Spinal cord (tissue), 9 donors: ENCODE measurements at regions not wholly inside any gene's neighbourhood (a gene's known extent, or its start where the extent isn't known, plus 50 kb on each side); places are given as distances from the start of the nearest gene placed in this dataset.

ENCODE experiments used
- DNase-seq, 6 donors: peaks; one replicate each; pipeline versions ENCODE4 v3.0.0 to v3.0.0-alpha.2; 2013 to 2015; ENCODE audit warnings: low spot score in 6 of 6, low read depth in 4 of 6
- H3K27ac ChIP-seq: one replicate; pipeline ENCODE4 v1.5.1; 2013; ENCODE audit warnings: low read depth, low read length, control low read depth
- H3K27me3 ChIP-seq: one replicate; pipeline ENCODE4 v1.6.1; 2013; ENCODE audit warnings: low read length; ENCODE audit not compliant: control insufficient read depth, insufficient read depth
- H3K36me3 ChIP-seq: one replicate; pipeline ENCODE4 v1.6.1; 2013; ENCODE audit warnings: low read length; ENCODE audit not compliant: control insufficient read depth, insufficient read depth
- H3K4me1 ChIP-seq: one replicate; pipeline ENCODE4 v1.6.1; 2013; ENCODE audit warnings: low read length; ENCODE audit not compliant: control insufficient read depth, insufficient read depth
- H3K4me3 ChIP-seq: one replicate; pipeline ENCODE4 v1.5.1; 2013; ENCODE audit warnings: low read depth, low read length, control low read depth
- H3K9me3 ChIP-seq: one replicate; pipeline ENCODE4 v1.6.1; 2013; ENCODE audit warnings: low read length; ENCODE audit not compliant: control insufficient read depth, insufficient read depth
- WGBS: methylation state at CpG from one replicate; pipeline ENCODE4 v1.1.5; 2013; ENCODE audit warnings: missing lambda C conversion rate; ENCODE audit not compliant: insufficient coverage; 5-methylcytosine and 5-hydroxymethylcytosine counted together
- donor health status: healthy.

GRCh38 chr2:9139491-9140443, 66.8 kb upstream of the ASAP2 start:
- no peaks in the 10 kb centered on the region for H3K27me3 ChIP-seq
- H3K4me3 ChIP-seq, result no peak overlapping the region
- H3K27ac ChIP-seq, result no peak overlapping the region
- peak in 4 of 6 donors; percentile 43 to 91 (median 76) for DNase-seq
- no peaks in the 10 kb centered on the region for H3K36me3 ChIP-seq
- H3K4me1 ChIP-seq, result peaks cover 29% of the 10 kb centered on the region
- 36% methylated on average over 10 of the region's 19 CpGs for WGBS
- no peaks in the 10 kb centered on the region for H3K9me3 ChIP-seq

DNA sequence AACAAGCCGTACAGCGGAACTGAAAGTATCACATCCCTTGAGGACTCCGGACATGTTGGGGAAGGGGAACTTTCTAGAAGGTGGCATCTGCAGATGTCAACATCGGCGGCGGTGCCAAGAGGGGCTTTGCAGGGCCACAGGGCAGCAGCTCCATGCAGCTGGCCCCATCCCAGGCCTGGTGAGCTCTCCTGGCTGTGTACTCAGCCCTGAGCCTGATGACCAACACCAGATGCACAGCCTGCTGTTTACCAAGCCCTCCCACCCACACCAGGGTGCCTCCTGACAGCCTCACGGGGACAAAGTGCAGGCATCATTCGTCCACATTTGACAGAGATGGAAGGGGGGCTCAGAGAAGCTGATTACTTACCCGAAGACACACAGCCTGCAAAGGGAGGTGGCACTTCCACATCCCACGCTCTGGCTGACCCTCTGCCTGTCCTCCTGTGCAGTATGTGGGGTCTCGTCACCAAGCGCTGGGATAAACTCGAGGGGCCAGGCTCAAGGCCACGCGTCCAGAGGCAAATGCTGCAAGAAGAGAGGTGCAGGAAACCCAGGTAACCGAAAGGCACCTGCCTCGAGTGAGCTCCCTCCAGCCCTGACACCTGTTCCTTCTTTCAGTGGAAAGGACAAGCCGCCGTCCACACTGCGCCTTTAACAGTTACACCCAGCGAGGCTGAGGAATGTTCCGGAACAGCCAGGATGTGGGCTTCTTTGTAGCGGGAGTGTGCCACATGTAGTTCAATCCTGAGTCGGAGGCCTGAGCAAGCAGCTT, 69.0 kb upstream of the ASAP2 start:
- DNase-seq, result no peak
- no peak overlapping the region for H3K4me3 ChIP-seq
- no peak overlapping the region for H3K27ac ChIP-seq
- H3K36me3 ChIP-seq, result no peaks in the 10 kb centered on the region
- no peaks in the 10 kb centered on the region for H3K9me3 ChIP-seq
- no peaks in the 10 kb centered on the region for H3K27me3 ChIP-seq
- WGBS, result 86% methylated on average over 23 of the region's 24 CpGs
- peaks cover 19% of the 10 kb centered on the region for H3K4me1 ChIP-seq

- no peaks in the 10 kb centered on the region for H3K36me3 ChIP-seq
- no peaks in the 10 kb centered on the region for H3K9me3 ChIP-seq
- no peaks in the 10 kb centered on the region for H3K27me3 ChIP-seq
- DNase-seq, result no peak
- H3K27ac ChIP-seq, result no peak overlapping the region
- peaks cover 16% of the 10 kb centered on the region for H3K4me1 ChIP-seq
- no peak overlapping the region for H3K4me3 ChIP-seq
- WGBS, result 83% methylated on average over 13 of the region's 15 CpGs
These were observed 70.6 kb upstream of the ASAP2 start for GRCh38 chr2:9135822-9136558.

DNA sequence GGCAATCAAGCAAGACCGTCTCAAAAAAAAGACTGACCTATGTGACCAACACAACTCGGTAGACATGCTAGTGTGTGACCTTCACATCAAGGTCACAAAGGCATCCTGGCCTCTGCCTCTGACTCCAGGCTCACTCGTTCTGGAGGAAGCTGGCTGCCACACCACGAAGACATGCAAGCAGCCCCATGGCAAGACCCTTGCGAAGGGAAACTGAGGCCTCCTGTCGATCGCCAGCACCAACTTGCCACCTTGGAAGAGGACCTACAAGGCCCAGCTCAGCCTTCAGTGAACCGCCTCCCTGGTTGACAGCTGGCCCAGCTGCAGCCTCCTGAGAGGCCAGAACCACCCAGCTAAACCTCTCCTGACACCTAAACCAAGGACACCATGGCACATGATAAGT, 79.3 kb upstream of the ASAP2 start:
- DNase-seq, result no peak
- no peaks in the 10 kb centered on the region for H3K36me3 ChIP-seq
- H3K9me3 ChIP-seq, result no peaks in the 10 kb centered on the region
- no peaks in the 10 kb centered on the region for H3K27me3 ChIP-seq
- 98% methylated on average over 7 of the region's 8 CpGs for WGBS
- H3K27ac ChIP-seq, result no peak overlapping the region
- H3K4me3 ChIP-seq, result no peak overlapping the region
- H3K4me1 ChIP-seq, result peaks cover 8% of the 10 kb centered on the region

GRCh38 chr2:9126540-9126939, 80.1 kb upstream of the ASAP2 start:
- whole genome bisulfite sequencing, result 100% methylated on average over 2 of the region's 3 CpGs
- no peaks in the 10 kb centered on the region for H3K9me3 ChIP-seq
- no peak overlapping the region for H3K27ac ChIP-seq
- H3K27me3 ChIP-seq, result no peaks in the 10 kb centered on the region
- H3K4me3 ChIP-seq, result no peak overlapping the region
- peaks cover 8% of the 10 kb centered on the region for H3K4me1 ChIP-seq
- no peaks in the 10 kb centered on the region for H3K36me3 ChIP-seq
- no peak for DNase-seq

- no peak overlapping the region for H3K4me3 ChIP-seq
- H3K4me1 ChIP-seq, result peaks cover 8% of the 10 kb centered on the region
- peak in 2 of 6 donors; percentile 72 to 79 for DNase-seq
- no peaks in the 10 kb centered on the region for H3K36me3 ChIP-seq
- no peaks in the 10 kb centered on the region for H3K27me3 ChIP-seq
- no peak overlapping the region for H3K27ac ChIP-seq
- no peaks in the 10 kb centered on the region for H3K9me3 ChIP-seq
- 15% methylated on average over 14 of the region's 14 CpGs for WGBS
These were observed 82.3 kb upstream of the ASAP2 start for GRCh38 chr2:9124231-9124741.

GRCh38 chr2:9123069-9123468, 83.5 kb upstream of the ASAP2 start:
- Histone ChIP-seq H3K4me1 (peaks cover 8% of the 10 kb centered on the region), H3K27ac (no peak overlapping the region), H3K27me3 (no peaks in the 10 kb centered on the region), H3K4me3 (no peak overlapping the region), H3K36me3 (no peaks in the 10 kb centered on the region), H3K9me3 (no peaks in the 10 kb centered on the region)
- DNase-seq, result no peak
- WGBS, result 56% methylated on average over 4 of the region's 5 CpGs

DNA sequence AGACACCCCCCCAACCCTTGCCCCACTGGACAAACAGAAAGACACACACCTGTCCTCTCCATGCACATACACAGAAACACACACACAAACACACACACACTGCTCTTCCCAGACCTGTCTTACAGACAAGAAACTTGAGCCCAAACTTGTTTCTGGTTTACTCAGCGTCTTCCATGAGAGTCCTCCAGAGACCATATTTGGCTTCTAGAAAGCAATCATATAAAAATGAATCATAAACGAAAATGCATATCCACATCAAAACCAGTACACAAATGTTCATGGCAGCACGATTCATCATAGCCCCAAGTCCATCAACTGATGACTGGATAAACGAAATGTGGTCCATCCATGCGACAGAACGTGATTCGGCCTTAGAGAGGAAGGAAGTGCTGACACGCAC, 84.2 kb upstream of the ASAP2 start:
- 92% methylated on average over 8 of the region's 8 CpGs for WGBS
- no peaks in the 10 kb centered on the region for H3K36me3 ChIP-seq
- H3K9me3 ChIP-seq, result no peaks in the 10 kb centered on the region
- H3K4me1 ChIP-seq, result peaks cover 8% of the 10 kb centered on the region
- DNase-seq, result no peak
- no peak overlapping the region for H3K27ac ChIP-seq
- H3K27me3 ChIP-seq, result no peaks in the 10 kb centered on the region
- no peak overlapping the region for H3K4me3 ChIP-seq

DNA sequence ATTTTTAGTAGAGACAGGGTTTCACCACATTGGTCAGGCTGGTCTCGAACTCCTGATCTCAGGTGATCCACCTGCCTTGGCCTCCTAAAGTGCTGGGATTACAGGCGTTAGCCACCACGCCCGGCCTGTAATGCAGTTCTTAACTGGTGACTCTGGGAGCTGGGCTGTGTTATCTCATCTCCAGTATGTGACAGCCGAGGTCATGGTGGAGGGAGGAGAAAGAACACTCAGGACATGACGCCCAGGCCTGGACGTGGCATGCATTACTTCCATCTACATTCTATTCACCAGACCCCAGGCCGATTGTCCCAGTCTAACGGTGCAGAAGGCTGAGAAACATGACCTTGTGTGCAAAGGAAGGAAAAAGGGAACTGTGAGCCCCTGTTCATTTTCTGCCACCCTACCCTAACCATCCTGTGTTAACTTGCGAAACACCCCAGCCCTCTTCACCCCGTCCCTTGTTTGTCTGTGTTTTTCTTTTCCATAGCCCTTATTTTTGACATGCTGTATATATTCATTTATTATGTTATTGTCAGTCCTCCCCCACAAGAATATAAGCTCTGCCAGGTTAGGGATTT, 88.1 kb upstream of the ASAP2 start:
- Histone ChIP-seq H3K4me1 (no peaks in the 10 kb centered on the region), H3K9me3 (no peaks in the 10 kb centered on the region)
- whole genome bisulfite sequencing, result 100% methylated on average over 4 of the region's 11 CpGs

More for the DNA sequence above, 88.1 kb upstream of the ASAP2 start:
- DNase-seq, result no peak
- no peaks in the 10 kb centered on the region for H3K36me3 ChIP-seq
- H3K27me3 ChIP-seq, result no peaks in the 10 kb centered on the region
- H3K4me3 ChIP-seq, result no peak overlapping the region
- no peak overlapping the region for H3K27ac ChIP-seq
